Gastroesophageal sphincter (tissue), 4 donors: ENCODE measurements at regions not wholly inside any gene's neighbourhood (a gene's known extent, or its start where the extent isn't known, plus 50 kb on each side); places are given as distances from the start of the nearest gene placed in this dataset.

Experiments
- ATAC-seq: fragments of 150-250 bp; one replicate; pipeline ENCODE4 v1.9.1; 2016; ENCODE audit warnings: mild to moderate bottlenecking, moderate library complexity
- H3K27ac ChIP-seq, 4 donors: fragments of 200-600 bp; sonication (generic) in 3 of 4; 1 replicate in 3 of 4; 2 replicates in 1 of 4; pipeline ENCODE4 v1.5.1; 2016 to 2019
- H3K27me3 ChIP-seq: fragments of 200-600 bp; sonication (generic); one replicate; pipeline ENCODE4 v1.5.1; 2019
- H3K36me3 ChIP-seq, 2 donors: fragments of 200-600 bp; sonication (generic); one replicate each; pipeline ENCODE4 v1.5.1; 2019; ENCODE audit warnings: control low read depth in 1 of 2
- H3K4me1 ChIP-seq, 3 donors: fragments of 200-600 bp; sonication (generic); 1 replicate in 2 of 3; 2 replicates in 1 of 3; pipeline ENCODE4 v1.5.1; 2016 to 2019; ENCODE audit warnings: control low read depth in 2 of 3
- H3K4me3 ChIP-seq, 2 donors: fragments of 200-600 bp; sonication (generic); one replicate each; pipeline ENCODE4 v1.5.1; 2019; ENCODE audit warnings: mild to moderate bottlenecking in 1 of 2, moderate library complexity in 1 of 2
- H3K9me3 ChIP-seq, 3 donors: fragments of 200-600 bp; sonication (generic); one replicate each; pipeline ENCODE4 v1.5.1; 2017 to 2019; ENCODE audit warnings: control low read depth in 2 of 3
- EP300 ChIP-seq: sonication (generic); formaldehyde crosslinking; IDR thresholded peaks from one replicate; pipeline ENCODE4 v1.6.1; 2017; ENCODE audit warnings: antibody characterized with exemption, mild to moderate bottlenecking
- POLR2A ChIP-seq, 2 donors: fragments of 450-650 bp; IDR thresholded peaks; one replicate each; pipeline ENCODE4 v1.6.1; 2017; ENCODE audit warnings: antibody characterized with exemption in 2 of 2, mild to moderate bottlenecking in 2 of 2, moderate library complexity in 1 of 2
- POLR2AphosphoS5 ChIP-seq: sonication (generic); formaldehyde crosslinking; IDR thresholded peaks from one replicate; pipeline ENCODE4 v1.6.1; 2017; ENCODE audit warnings: antibody characterized with exemption
- WGBS, 2 donors: methylation state at CpG; one replicate each; pipeline ENCODE4 v1.1.5; 2018; ENCODE audit warnings: low coverage in 1 of 2; 5-methylcytosine and 5-hydroxymethylcytosine counted together
- TF ChIP-seq, protein P1 (sequence below), 4 experiments: fragments of 200-600 bp in 2 of 4; fragments of 450-650 bp in 2 of 4; sonication (generic) in 1 of 4; IDR thresholded peaks; one replicate each; pipeline ENCODE4 v1.5.1; 2017 to 2019; ENCODE audit warnings: antibody characterized with exemption in 4 of 4, mild to moderate bottlenecking in 2 of 4, moderate library complexity in 2 of 4

DNA sequence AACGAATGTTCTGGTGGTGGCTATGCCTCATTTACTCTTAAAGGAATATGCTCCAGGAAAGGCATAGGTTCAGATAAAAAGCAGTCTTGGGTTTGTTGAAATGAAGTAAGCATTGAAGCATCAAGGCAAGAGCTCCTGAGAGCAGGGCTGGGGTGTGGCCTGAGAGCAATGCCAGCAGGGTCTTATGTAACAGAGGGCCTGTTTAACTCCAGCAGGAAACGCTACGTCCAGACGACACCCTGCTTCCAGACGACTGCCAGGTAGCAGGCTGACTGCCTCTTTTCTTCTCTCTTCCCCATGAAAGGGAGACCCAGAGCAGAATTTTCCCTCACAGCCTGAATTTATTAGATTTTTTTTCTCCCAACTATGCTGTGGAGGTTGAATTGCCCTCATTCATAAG is 127.2 kb upstream of the SLC5A12 start:
- Histone ChIP-seq H3K27ac (peak overlapping the region in 3 of 4 donors; percentile 66 to 79 (median 67)), H3K4me1 (peaks cover 3 to 26% (median 5%) of the 10 kb centered on the region in 3 donors), H3K4me3 (no peak overlapping the region), H3K27me3 (no peaks in the 10 kb centered on the region), H3K36me3 (no peaks in the 10 kb centered on the region), H3K9me3 (no peaks in the 10 kb centered on the region)
- whole genome bisulfite sequencing, 2 donors, result 21 to 26% methylated on average over 5 of the region's 5 CpGs
- peak; percentile 82 for ATAC-seq
- TF ChIP-seq EP300, result no peak
- TF ChIP-seq POLR2A (IDR thresholded peaks at IDR 0.05), result no peak
- no peak for TF ChIP-seq POLR2AphosphoS5
- TF ChIP-seq, protein P1, sequence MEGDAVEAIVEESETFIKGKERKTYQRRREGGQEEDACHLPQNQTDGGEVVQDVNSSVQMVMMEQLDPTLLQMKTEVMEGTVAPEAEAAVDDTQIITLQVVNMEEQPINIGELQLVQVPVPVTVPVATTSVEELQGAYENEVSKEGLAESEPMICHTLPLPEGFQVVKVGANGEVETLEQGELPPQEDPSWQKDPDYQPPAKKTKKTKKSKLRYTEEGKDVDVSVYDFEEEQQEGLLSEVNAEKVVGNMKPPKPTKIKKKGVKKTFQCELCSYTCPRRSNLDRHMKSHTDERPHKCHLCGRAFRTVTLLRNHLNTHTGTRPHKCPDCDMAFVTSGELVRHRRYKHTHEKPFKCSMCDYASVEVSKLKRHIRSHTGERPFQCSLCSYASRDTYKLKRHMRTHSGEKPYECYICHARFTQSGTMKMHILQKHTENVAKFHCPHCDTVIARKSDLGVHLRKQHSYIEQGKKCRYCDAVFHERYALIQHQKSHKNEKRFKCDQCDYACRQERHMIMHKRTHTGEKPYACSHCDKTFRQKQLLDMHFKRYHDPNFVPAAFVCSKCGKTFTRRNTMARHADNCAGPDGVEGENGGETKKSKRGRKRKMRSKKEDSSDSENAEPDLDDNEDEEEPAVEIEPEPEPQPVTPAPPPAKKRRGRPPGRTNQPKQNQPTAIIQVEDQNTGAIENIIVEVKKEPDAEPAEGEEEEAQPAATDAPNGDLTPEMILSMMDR (IDR thresholded peaks at IDR 0.05), result no peak

DNA sequence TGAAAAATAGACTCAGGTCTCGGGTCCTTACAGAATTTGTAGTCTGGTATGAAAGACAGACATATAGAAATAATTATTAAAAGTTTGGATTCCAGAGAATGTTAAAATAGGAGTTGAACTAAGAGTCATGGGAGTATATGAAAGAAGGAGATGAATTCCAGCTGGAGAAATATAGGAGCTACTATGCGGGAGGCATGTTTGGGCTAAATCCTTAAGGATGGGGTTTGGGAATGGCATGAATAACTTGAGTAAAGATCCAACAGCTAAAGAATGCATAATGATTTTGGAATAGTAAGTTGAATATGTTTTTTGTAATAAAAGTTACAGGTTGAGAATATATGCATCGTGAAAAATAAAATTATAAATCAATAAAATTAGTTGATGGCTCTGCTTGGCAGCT is 129.4 kb upstream of the SLC5A12 start:
- 85 to 97% methylated on average over 3 of the region's 3 CpGs for WGBS, 2 donors
- Histone ChIP-seq H3K36me3 (no peaks in the 10 kb centered on the region), H3K9me3 (no peaks in the 10 kb centered on the region), H3K4me1 (peaks cover 3 to 26% (median 5%) of the 10 kb centered on the region in 3 donors), H3K27ac (no peak overlapping the region), H3K27me3 (no peaks in the 10 kb centered on the region), H3K4me3 (no peak overlapping the region)
- no peak for ATAC-seq
- TF ChIP-seq EP300 (no peak), POLR2A (IDR thresholded peaks at IDR 0.05) (no peak), POLR2AphosphoS5 (no peak)
- TF ChIP-seq, protein P1 (IDR thresholded peaks at IDR 0.05), result no peak

DNA sequence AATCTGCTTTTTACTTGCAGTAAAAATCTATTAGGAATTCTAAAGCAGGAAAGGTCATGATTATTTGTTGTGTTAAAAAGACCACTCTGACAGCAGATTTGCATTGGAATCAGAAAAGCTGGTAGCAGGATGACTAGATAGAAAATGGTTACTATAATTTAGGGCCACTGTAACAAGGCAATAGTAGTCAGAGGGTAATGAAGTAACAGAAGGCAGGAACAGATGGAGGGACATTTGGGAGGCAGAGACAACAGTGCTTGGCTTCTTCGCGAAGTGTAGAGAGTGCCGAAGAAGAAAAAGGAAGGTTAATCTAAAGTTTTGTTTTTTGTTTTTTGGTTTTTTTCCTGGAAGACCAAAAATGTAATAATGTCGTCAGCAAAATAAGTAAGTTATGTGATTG is 129.8 kb upstream of the SLC5A12 start:
- 85 to 98% methylated on average over 4 of the region's 4 CpGs for WGBS, 2 donors

DNA sequence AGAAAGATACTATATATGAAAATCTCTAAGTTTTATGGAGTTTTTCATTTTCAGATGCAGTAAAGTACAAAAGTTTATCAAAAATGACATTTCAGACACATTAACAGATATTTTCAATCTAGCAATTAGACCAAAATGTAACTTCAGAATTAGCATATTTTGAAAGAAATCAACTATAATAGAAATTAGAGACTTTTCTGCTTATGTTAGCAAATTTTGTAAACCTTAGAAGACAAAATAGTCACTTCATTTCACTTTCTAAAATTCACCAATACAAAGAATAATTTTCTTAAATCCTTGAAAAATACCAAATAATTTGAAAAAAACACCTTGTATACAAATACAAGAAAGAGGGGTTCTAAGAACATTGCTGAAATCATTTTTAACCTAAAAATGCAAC is 135.8 kb upstream of the FIBIN start:
- no peak for ATAC-seq
- Histone ChIP-seq H3K9me3 (no peaks in the 10 kb centered on the region), H3K27me3 (no peaks in the 10 kb centered on the region), H3K4me3 (no peak overlapping the region), H3K36me3 (no peaks in the 10 kb centered on the region), H3K4me1 (no peaks in the 10 kb centered on the region), H3K27ac (no peak overlapping the region)
- TF ChIP-seq, protein P1 (IDR thresholded peaks at IDR 0.05), result no peak
- no peak for TF ChIP-seq EP300
- no peak for TF ChIP-seq POLR2A (IDR thresholded peaks at IDR 0.05)
- no peak for TF ChIP-seq POLR2AphosphoS5

More for the DNA sequence above, 129.8 kb upstream of the SLC5A12 start:
- Histone ChIP-seq H3K9me3 (no peaks in the 10 kb centered on the region), H3K4me1 (peaks cover 3 to 26% (median 5%) of the 10 kb centered on the region in 3 donors), H3K27me3 (no peaks in the 10 kb centered on the region), H3K4me3 (no peak overlapping the region), H3K36me3 (no peaks in the 10 kb centered on the region), H3K27ac (no peak overlapping the region)
- TF ChIP-seq POLR2A (IDR thresholded peaks at IDR 0.05) (no peak), POLR2AphosphoS5 (no peak), EP300 (no peak)
- TF ChIP-seq, protein P1 (IDR thresholded peaks at IDR 0.05), result no peak
- no peak for ATAC-seq

DNA sequence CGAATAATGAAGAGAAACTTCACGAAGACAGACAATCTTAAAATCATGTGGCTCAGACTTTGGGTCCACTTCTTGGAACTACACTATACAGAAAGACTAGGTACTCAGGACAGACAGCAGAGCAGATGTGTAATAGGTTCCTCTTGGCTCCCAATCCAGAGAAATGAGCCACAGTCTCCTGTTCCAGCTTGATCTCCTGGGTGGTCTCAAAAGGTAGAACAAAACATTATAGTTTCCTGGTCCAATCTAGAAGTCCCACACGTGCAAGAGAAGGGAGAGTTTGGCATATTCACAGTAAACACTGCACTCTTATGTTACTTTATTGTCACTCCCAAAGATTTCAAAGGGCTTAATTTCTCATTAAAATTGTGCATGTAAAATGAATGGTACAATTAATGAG is 134.5 kb upstream of the FIBIN start:
- Histone ChIP-seq H3K27ac (no peak overlapping the region), H3K9me3 (no peaks in the 10 kb centered on the region), H3K36me3 (no peaks in the 10 kb centered on the region), H3K4me3 (no peak overlapping the region), H3K27me3 (no peaks in the 10 kb centered on the region), H3K4me1 (no peaks in the 10 kb centered on the region)
- 80 to 86% methylated on average over 2 to 3 of the region's 3 CpGs for WGBS, 2 donors
- TF ChIP-seq POLR2A (IDR thresholded peaks at IDR 0.05) (no peak), POLR2AphosphoS5 (no peak), EP300 (no peak)
- TF ChIP-seq, protein P1 (IDR thresholded peaks at IDR 0.05), result no peak
- ATAC-seq, result no peak
